Fibroblast of lung (primary cell): ENCODE measurements at regions not wholly inside any gene's neighbourhood (a gene's known extent, or its start where the extent isn't known, plus 50 kb on each side); places are given as distances from the start of the nearest gene placed in this dataset.

ENCODE experiments used
- CTCF ChIP-seq, 2 donors: IDR thresholded peaks in 1 of 2; conservative IDR thresholded peaks in 1 of 2; 1 replicate in 1 of 2; 2 replicates in 1 of 2; pipeline ENCODE4 v1.5.1; 2011 to 2012; ENCODE audit warnings: low read length in 2 of 2, control low read depth in 1 of 2, inconsistent platforms in 1 of 2, low read depth in 1 of 2, mild to moderate bottlenecking in 1 of 2
- EZH2 ChIP-seq: IDR thresholded peaks from 2 replicates; pipeline ENCODE4 v1.5.1; 2012; ENCODE audit warnings: low read length, control low read depth, mild to moderate bottlenecking; ENCODE audit errors: missing control alignments

GRCh38 chr13:44730099-44730498 lies 154.0 kb upstream of the TSC22D1 start:
- no peak for TF ChIP-seq CTCF (conservative IDR thresholded peaks at IDR 0.05 in 1 of 2, IDR thresholded peaks at IDR 0.05 in 1 of 2; ENCODE audit: low read depth in 1 of 2, low read length in 2 of 2)
- no peak for TF ChIP-seq EZH2
